ENCODE measurements at regions not wholly inside any gene's neighbourhood (a gene's known extent, or its start where the extent isn't known, plus 50 kb on each side); places are given as distances from the start of the nearest gene placed in this dataset.

DNA sequence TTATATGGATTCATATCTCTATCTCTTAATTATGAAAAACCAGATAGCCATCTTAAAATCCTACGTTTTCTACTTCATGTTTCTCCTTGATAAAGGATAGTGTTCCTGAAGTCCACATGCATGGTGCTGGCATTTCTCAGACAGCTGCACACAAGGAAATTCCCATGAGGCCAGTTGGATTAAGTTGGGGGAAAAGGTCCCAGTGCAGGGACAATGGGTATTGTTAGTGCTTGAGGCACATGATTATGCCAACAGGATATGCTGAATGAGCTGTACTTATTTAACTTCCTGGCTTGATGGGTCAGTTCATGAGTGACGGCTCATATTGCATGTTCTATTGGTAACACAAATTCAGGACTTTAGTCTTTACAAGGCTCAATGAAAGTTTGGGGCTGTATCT lies 913.9 kb upstream of the NDST4 start (continued):
- TF ChIP-seq, protein P1, sequence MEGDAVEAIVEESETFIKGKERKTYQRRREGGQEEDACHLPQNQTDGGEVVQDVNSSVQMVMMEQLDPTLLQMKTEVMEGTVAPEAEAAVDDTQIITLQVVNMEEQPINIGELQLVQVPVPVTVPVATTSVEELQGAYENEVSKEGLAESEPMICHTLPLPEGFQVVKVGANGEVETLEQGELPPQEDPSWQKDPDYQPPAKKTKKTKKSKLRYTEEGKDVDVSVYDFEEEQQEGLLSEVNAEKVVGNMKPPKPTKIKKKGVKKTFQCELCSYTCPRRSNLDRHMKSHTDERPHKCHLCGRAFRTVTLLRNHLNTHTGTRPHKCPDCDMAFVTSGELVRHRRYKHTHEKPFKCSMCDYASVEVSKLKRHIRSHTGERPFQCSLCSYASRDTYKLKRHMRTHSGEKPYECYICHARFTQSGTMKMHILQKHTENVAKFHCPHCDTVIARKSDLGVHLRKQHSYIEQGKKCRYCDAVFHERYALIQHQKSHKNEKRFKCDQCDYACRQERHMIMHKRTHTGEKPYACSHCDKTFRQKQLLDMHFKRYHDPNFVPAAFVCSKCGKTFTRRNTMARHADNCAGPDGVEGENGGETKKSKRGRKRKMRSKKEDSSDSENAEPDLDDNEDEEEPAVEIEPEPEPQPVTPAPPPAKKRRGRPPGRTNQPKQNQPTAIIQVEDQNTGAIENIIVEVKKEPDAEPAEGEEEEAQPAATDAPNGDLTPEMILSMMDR (conservative IDR thresholded peaks at IDR 0.05; ENCODE audit: low read depth in 2 of 2) = no peak
- TF ChIP-seq, protein P2, sequence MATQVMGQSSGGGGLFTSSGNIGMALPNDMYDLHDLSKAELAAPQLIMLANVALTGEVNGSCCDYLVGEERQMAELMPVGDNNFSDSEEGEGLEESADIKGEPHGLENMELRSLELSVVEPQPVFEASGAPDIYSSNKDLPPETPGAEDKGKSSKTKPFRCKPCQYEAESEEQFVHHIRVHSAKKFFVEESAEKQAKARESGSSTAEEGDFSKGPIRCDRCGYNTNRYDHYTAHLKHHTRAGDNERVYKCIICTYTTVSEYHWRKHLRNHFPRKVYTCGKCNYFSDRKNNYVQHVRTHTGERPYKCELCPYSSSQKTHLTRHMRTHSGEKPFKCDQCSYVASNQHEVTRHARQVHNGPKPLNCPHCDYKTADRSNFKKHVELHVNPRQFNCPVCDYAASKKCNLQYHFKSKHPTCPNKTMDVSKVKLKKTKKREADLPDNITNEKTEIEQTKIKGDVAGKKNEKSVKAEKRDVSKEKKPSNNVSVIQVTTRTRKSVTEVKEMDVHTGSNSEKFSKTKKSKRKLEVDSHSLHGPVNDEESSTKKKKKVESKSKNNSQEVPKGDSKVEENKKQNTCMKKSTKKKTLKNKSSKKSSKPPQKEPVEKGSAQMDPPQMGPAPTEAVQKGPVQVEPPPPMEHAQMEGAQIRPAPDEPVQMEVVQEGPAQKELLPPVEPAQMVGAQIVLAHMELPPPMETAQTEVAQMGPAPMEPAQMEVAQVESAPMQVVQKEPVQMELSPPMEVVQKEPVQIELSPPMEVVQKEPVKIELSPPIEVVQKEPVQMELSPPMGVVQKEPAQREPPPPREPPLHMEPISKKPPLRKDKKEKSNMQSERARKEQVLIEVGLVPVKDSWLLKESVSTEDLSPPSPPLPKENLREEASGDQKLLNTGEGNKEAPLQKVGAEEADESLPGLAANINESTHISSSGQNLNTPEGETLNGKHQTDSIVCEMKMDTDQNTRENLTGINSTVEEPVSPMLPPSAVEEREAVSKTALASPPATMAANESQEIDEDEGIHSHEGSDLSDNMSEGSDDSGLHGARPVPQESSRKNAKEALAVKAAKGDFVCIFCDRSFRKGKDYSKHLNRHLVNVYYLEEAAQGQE (IDR thresholded peaks at IDR 0.05; ENCODE audit: unreplicated experiment) = no peak
- TF ChIP-seq STAT1 (IDR thresholded peaks at IDR 0.05; ENCODE audit: unreplicated experiment) (no peak), ZNF114 (CRISPR knock-in tag; IDR thresholded peaks at IDR 0.05) (no peak)

DNA sequence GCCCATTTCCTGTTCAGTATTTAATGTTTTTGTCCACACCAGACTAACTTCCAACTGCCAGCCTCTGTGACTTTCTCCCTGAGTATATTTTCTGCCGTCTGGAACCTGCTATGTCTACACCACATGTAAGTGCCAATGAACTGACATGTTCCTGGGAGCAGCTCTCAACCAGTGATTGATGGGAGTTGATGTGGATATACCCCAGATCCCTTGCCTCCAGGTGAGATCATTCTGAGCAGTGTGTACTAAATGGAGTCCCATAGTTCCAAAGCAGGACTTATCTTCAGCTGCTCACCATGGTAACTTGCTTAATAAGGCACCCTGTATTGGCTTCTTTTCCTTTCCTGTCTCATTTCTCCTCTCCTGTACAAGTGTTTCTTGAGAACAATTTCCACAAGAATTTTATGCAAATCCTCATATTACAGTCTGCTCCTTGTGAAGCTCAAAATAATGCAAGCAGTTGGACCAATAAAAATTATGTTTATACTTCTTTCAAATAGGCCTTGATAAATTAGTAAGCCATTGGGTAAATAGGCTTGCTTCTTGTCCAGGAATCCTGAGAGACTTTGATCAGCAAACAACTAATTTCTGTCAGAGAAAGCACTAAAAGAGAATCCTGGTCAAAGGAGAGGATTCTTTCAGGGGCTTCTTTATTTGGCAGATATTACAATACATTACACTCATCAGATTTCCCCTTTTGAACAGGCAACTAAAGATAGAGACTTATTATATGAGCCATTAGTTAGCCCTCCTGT lies 911.7 kb upstream of the NDST4 start:
- Histone ChIP-seq H3K27me3 (ENCODE audit: insufficient read depth) (no peaks in the 10 kb centered on the region), H3K4me2 (no peak overlapping the region), H3K27ac (ENCODE audit: low read depth) (no peak overlapping the region), H3K79me2 (replicated peaks; ENCODE audit: insufficient read depth) (no peaks in the 10 kb centered on the region), H3K36me3 (ENCODE audit: insufficient read depth) (0 out of 2 replicates have a peak, but pooled peaks cover 6% of the 10 kb centered on the region), H4K20me1 (replicated peaks; ENCODE audit: insufficient read depth) (no peaks in the 10 kb centered on the region), H3K4me1 (ENCODE audit: insufficient read depth) (no peaks in the 10 kb centered on the region; the same call in 1 of the 2 replicates), H3K4me3 (no peak overlapping the region), H3K9me2 (ENCODE audit: insufficient read depth) (peaks cover 9% of the 10 kb centered on the region), H2AFZ (no peak overlapping the region), H3F3A (replicated peaks; ENCODE audit: low read depth) (no peaks in the 10 kb centered on the region)
- Mint-ChIP-seq H3K4me1 (no peaks in the 10 kb centered on the region), H3K4me3 (no peak overlapping the region), H3K27ac (no peak overlapping the region), H3K36me3 (ENCODE audit: low read depth) (peaks cover 14% of the 10 kb centered on the region; the same call in 2 of the 3 replicates), H3K9me3 (peaks cover 18% of the 10 kb centered on the region), H3K27me3 (ENCODE audit: insufficient read depth, low read depth, poor library complexity) (peaks cover 6% of the 10 kb centered on the region)
- DNase-seq (ENCODE audit: low spot score) (no peak), ATAC-seq (no peak)
- TF ChIP-seq JUNB (IDR thresholded peaks at IDR 0.05; ENCODE audit: unreplicated experiment) (no peak), ZNF331 (CRISPR knock-in tag; IDR thresholded peaks at IDR 0.05; ENCODE audit: low read depth) (no peak), POLR2AphosphoS5 (IDR thresholded peaks at IDR 0.05; ENCODE audit: low read depth) (no peak), CREB1 (CRISPR knock-in tag; IDR thresholded peaks at IDR 0.05; ENCODE audit: low read depth) (no peak)
- TF ChIP-seq, protein P1 (conservative IDR thresholded peaks at IDR 0.05; ENCODE audit: low read depth in 2 of 2) = no peak
- TF ChIP-seq, protein P3, sequence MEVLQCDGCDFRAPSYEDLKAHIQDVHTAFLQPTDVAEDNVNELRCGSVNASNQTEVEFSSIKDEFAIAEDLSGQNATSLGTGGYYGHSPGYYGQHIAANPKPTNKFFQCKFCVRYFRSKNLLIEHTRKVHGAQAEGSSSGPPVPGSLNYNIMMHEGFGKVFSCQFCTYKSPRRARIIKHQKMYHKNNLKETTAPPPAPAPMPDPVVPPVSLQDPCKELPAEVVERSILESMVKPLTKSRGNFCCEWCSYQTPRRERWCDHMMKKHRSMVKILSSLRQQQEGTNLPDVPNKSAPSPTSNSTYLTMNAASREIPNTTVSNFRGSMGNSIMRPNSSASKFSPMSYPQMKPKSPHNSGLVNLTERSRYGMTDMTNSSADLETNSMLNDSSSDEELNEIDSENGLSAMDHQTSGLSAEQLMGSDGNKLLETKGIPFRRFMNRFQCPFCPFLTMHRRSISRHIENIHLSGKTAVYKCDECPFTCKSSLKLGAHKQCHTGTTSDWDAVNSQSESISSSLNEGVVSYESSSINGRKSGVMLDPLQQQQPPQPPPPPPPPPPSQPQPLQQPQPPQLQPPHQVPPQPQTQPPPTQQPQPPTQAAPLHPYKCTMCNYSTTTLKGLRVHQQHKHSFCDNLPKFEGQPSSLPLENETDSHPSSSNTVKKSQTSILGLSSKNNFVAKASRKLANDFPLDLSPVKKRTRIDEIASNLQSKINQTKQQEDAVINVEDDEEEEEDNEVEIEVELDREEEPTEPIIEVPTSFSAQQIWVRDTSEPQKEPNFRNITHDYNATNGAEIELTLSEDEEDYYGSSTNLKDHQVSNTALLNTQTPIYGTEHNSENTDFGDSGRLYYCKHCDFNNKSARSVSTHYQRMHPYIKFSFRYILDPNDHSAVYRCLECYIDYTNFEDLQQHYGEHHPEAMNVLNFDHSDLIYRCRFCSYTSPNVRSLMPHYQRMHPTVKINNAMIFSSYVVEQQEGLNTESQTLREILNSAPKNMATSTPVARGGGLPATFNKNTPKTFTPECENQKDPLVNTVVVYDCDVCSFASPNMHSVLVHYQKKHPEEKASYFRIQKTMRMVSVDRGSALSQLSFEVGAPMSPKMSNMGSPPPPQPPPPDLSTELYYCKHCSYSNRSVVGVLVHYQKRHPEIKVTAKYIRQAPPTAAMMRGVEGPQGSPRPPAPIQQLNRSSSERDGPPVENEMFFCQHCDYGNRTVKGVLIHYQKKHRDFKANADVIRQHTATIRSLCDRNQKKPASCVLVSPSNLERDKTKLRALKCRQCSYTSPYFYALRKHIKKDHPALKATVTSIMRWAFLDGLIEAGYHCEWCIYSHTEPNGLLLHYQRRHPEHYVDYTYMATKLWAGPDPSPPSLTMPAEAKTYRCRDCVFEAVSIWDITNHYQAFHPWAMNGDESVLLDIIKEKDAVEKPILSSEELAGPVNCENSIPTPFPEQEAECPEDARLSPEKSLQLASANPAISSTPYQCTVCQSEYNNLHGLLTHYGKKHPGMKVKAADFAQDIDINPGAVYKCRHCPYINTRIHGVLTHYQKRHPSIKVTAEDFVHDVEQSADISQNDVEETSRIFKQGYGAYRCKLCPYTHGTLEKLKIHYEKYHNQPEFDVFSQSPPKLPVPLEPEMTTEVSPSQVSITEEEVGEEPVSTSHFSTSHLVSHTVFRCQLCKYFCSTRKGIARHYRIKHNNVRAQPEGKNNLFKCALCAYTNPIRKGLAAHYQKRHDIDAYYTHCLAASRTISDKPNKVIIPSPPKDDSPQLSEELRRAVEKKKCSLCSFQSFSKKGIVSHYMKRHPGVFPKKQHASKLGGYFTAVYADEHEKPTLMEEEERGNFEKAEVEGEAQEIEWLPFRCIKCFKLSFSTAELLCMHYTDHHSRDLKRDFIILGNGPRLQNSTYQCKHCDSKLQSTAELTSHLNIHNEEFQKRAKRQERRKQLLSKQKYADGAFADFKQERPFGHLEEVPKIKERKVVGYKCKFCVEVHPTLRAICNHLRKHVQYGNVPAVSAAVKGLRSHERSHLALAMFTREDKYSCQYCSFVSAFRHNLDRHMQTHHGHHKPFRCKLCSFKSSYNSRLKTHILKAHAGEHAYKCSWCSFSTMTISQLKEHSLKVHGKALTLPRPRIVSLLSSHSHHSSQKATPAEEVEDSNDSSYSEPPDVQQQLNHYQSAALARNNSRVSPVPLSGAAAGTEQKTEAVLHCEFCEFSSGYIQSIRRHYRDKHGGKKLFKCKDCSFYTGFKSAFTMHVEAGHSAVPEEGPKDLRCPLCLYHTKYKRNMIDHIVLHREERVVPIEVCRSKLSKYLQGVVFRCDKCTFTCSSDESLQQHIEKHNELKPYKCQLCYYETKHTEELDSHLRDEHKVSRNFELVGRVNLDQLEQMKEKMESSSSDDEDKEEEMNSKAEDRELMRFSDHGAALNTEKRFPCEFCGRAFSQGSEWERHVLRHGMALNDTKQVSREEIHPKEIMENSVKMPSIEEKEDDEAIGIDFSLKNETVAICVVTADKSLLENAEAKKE (CRISPR knock-in tag; IDR thresholded peaks at IDR 0.05) = no peak

All from GM23338 (cell line).